Spleen (tissue), 11 donors: ENCODE measurements at regions not wholly inside any gene's neighbourhood (a gene's known extent, or its start where the extent isn't known, plus 50 kb on each side); places are given as distances from the start of the nearest gene placed in this dataset.

Experiments
- DNase-seq: peaks from one replicate; pipeline ENCODE4 v3.0.0-alpha.2; 2020
- H3K27ac ChIP-seq, 8 donors: fragments of 200-600 bp; sonication (generic) in 7 of 8; 1 replicate in 4 of 8; 2 replicates in 4 of 8; pipeline versions ENCODE4 v1.5.0 to v1.8.0; 2016 to 2021; ENCODE audit warnings: inconsistent platforms in 4 of 8, mild to moderate bottlenecking in 4 of 8, moderate library complexity in 1 of 8
- H3K27me3 ChIP-seq, 7 donors: fragments of 200-600 bp; sonication (generic) in 6 of 7; replicated peaks in 1 of 7; 1 replicate in 4 of 7; 2 replicates in 3 of 7; pipeline versions ENCODE4 v1.5.0 to v1.8.0; 2016 to 2021; ENCODE audit warnings: inconsistent platforms in 3 of 7, mild to moderate bottlenecking in 1 of 7
- H3K36me3 ChIP-seq, 6 donors: fragments of 200-600 bp; sonication (generic) in 5 of 6; 1 replicate in 4 of 6; 2 replicates in 2 of 6; pipeline versions ENCODE4 v1.5.0 to v1.8.0; 2016 to 2021; ENCODE audit warnings: inconsistent platforms in 2 of 6
- H3K4me1 ChIP-seq, 6 donors: fragments of 200-600 bp; sonication (generic) in 5 of 6; 1 replicate in 3 of 6; 2 replicates in 3 of 6; pipeline versions ENCODE4 v1.5.0 to v1.8.0; 2016 to 2021; ENCODE audit warnings: inconsistent platforms in 3 of 6
- H3K4me3 ChIP-seq, 8 donors: fragments of 200-600 bp; sonication (generic) in 7 of 8; 1 replicate in 4 of 8; 2 replicates in 4 of 8; pipeline versions ENCODE4 v1.5.0 to v1.8.0; 2016 to 2021; ENCODE audit warnings: inconsistent platforms in 4 of 8, mild to moderate bottlenecking in 4 of 8, moderate library complexity in 2 of 8
- H3K9me3 ChIP-seq, 8 donors: fragments of 200-600 bp; sonication (generic) in 7 of 8; 1 replicate in 4 of 8; 2 replicates in 4 of 8; pipeline versions ENCODE4 v1.5.0 to v1.8.0; 2016 to 2021; ENCODE audit warnings: inconsistent platforms in 4 of 8
- CTCF ChIP-seq, 11 experiments: fragments of 200-600 bp in 7 of 11; fragments of 450-650 bp in 4 of 11; sonication (generic) in 4 of 11; IDR thresholded peaks in 8 of 11; conservative IDR thresholded peaks in 3 of 11; 1 replicate in 7 of 11; 2 replicates in 4 of 11; pipeline versions ENCODE4 v1.4.0 to v1.8.0; 2016 to 2021; ENCODE audit warnings: antibody characterized with exemption in 11 of 11, inconsistent platforms in 4 of 11, mild to moderate bottlenecking in 1 of 11
- POLR2A ChIP-seq, 3 donors: fragments of 450-650 bp; IDR thresholded peaks; one replicate each; pipeline ENCODE4 v1.5.1; 2017; ENCODE audit warnings: antibody characterized with exemption in 3 of 3, mild to moderate bottlenecking in 1 of 3
- POLR2AphosphoS5 ChIP-seq, 3 donors: sonication (generic); formaldehyde crosslinking; IDR thresholded peaks; one replicate each; pipeline ENCODE4 v1.5.1; 2017; ENCODE audit warnings: antibody characterized with exemption in 3 of 3
- WGBS, 5 donors: extraction: QIAGEN DNeasy Blood & Tissue Kit in 3 of 5; methylation state at CpG; one replicate each; pipeline versions ENCODE4 v1.1.5 to v1.1.7; 2013 to 2018; 5-methylcytosine and 5-hydroxymethylcytosine counted together
- intact Hi-C: fragments of 100-400 bp; cut with DNase I; formaldehyde crosslinking; loops from one replicate; pipeline ENCODE4 v1.15.0; 2023; ENCODE audit warnings: low total_unique reads
- donor health status: healthy with polysubstance abuse.
- donor health status: DM: no; HTN: no; CAD: no; lungs with moderate emphysema.
- donor health status: DM: no; HTN: no; CAD: no.
- donor health status: Bipolar disorder and iron deficiency.
- donor health status: healthy.
- donor health status: DM: no; HTN: no; CAD: no.
- donor health status: DM: yes; HTN: yes; CAD: no.

DNA sequence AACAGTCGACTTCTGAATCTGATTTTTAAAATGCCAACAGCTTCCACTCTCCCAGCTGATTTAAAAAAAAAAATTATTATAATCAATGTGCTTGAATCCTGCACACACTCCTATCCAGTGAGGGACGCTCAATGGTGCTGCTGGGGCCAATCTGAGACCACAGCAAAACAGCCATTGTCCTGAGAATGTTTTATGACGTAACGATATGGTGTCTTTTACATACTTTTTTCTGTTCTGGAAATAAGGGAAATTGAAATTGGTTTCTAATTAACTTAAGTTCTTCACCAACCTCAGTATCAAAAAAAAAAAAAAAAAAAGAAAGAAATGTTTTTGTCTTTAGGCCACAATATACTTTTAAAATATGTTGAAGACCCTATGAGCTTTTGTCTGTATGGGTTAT lies 66.1 kb upstream of the SOX1 start:
- DNase-seq = no peak
- TF ChIP-seq POLR2AphosphoS5 (IDR thresholded peaks at IDR 0.05) = no peak
- no peak for TF ChIP-seq CTCF (IDR thresholded peaks at IDR 0.05 in 8 of 11, conservative IDR thresholded peaks at IDR 0.05 in 3 of 11)
- no peak for TF ChIP-seq POLR2A (IDR thresholded peaks at IDR 0.05)
- Histone ChIP-seq H3K4me1 (no peaks in the 10 kb centered on the region), H3K4me3 (no peak overlapping the region), H3K9me3 (peaks cover 0 to 11% (median 2%) of the 10 kb centered on the region in 8 donors), H3K27me3 (peaks cover 0 to 17% (median 0%) of the 10 kb centered on the region in 7 donors), H3K27ac (no peak overlapping the region), H3K36me3 (no peaks in the 10 kb centered on the region)
- WGBS, 5 donors = 81 to 90% (median 86%) methylated on average over 4 of the region's 4 CpGs
- intact Hi-C loops = no loop called here

- 88 to 94% (median 91%) methylated on average over 5 of the region's 5 CpGs for WGBS, 5 donors
- intact Hi-C loops = no loop called here
Measured at GRCh38 chr13:112001571-112001970, 65.4 kb upstream of the SOX1 start.

GRCh38 chr13:112003396-112003795 lies 63.6 kb upstream of the SOX1 start:
- peaks cover 0 to 5% (median 0%) of the 10 kb centered on the region in 7 donors for H3K27me3 ChIP-seq
- no peaks in the 10 kb centered on the region for H3K36me3 ChIP-seq
- no peak overlapping the region for H3K27ac ChIP-seq
- H3K4me1 ChIP-seq = no peaks in the 10 kb centered on the region
- WGBS, 5 donors = 82 to 85% (median 84%) methylated on average over 4 of the region's 4 CpGs
- intact Hi-C loops = no loop called here
- H3K9me3 ChIP-seq = peaks cover 0 to 28% (median 6%) of the 10 kb centered on the region in 8 donors
- no peak for DNase-seq
- no peak overlapping the region for H3K4me3 ChIP-seq
- no peak for TF ChIP-seq POLR2A (IDR thresholded peaks at IDR 0.05)
- no peak for TF ChIP-seq POLR2AphosphoS5 (IDR thresholded peaks at IDR 0.05)

More at GRCh38 chr13:112001571-112001970, 65.4 kb upstream of the SOX1 start:
- Histone ChIP-seq H3K4me1 (no peaks in the 10 kb centered on the region), H3K4me3 (no peak overlapping the region), H3K27me3 (peaks cover 0 to 13% (median 0%) of the 10 kb centered on the region in 7 donors), H3K27ac (no peak overlapping the region), H3K36me3 (no peaks in the 10 kb centered on the region), H3K9me3 (peaks cover 0 to 17% (median 6%) of the 10 kb centered on the region in 8 donors)
- TF ChIP-seq CTCF (IDR thresholded peaks at IDR 0.05 in 8 of 11, conservative IDR thresholded peaks at IDR 0.05 in 3 of 11) (no peak), POLR2AphosphoS5 (IDR thresholded peaks at IDR 0.05) (no peak), POLR2A (IDR thresholded peaks at IDR 0.05) (no peak)
- DNase-seq = no peak

- H3K4me1 ChIP-seq = no peaks in the 10 kb centered on the region
- no peaks in the 10 kb centered on the region for H3K36me3 ChIP-seq
- intact Hi-C loops = no loop called here
- peaks cover 0 to 28% (median 6%) of the 10 kb centered on the region in 8 donors for H3K9me3 ChIP-seq
- no peaks in the 10 kb centered on the region for H3K27me3 ChIP-seq
- TF ChIP-seq POLR2A (IDR thresholded peaks at IDR 0.05) = no peak
- TF ChIP-seq POLR2AphosphoS5 (IDR thresholded peaks at IDR 0.05) = no peak
- TF ChIP-seq CTCF (IDR thresholded peaks at IDR 0.05 in 8 of 11, conservative IDR thresholded peaks at IDR 0.05 in 3 of 11) = no peak
- WGBS, 5 donors = 76 to 90% (median 83%) methylated on average over 3 of the region's 3 CpGs
- no peak overlapping the region for H3K4me3 ChIP-seq
- no peak for DNase-seq
- no peak overlapping the region for H3K27ac ChIP-seq
Measured at GRCh38 chr13:112003941-112004340, 63.0 kb upstream of the SOX1 start.

DNA sequence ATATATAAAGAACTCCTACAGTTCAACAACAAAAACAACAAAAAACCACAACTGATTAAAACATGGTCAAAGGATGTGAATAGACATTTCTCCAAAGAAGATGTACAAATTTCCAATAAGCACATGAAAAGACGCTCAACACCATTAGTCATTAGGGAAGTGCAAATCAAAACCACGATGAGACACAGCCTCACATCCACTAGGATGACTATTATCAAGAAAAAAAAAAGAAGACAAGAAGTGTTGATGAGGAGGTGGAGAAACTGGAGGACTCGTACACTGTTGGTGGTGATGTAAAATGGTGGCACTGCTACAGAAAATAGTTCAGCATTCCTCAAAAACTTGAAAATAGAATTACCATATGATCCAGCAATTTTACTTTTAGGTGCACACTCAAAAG lies 61.0 kb upstream of the SOX1 start:
- WGBS, 5 donors = 77 to 93% (median 85%) methylated on average over 3 of the region's 3 CpGs
- intact Hi-C loops = no loop called here
- H3K27me3 ChIP-seq = no peaks in the 10 kb centered on the region
- H3K4me1 ChIP-seq = no peaks in the 10 kb centered on the region
- no peak for DNase-seq
- H3K36me3 ChIP-seq = no peaks in the 10 kb centered on the region
- H3K4me3 ChIP-seq = no peak overlapping the region
- H3K27ac ChIP-seq = no peak overlapping the region
- TF ChIP-seq POLR2AphosphoS5 (IDR thresholded peaks at IDR 0.05) (no peak), CTCF (IDR thresholded peaks at IDR 0.05 in 8 of 11, conservative IDR thresholded peaks at IDR 0.05 in 3 of 11) (no peak), POLR2A (IDR thresholded peaks at IDR 0.05) (no peak)
- peaks cover 0 to 28% (median 6%) of the 10 kb centered on the region in 8 donors for H3K9me3 ChIP-seq
